BLaER1 treated with 17β-estradiol and CSF1 and Interleukin-3, amounts not matched to agents 10 nM and 100 nM (cell line): ENCODE measurements at regions not wholly inside any gene's neighbourhood (a gene's known extent, or its start where the extent isn't known, plus 50 kb on each side); places are given as distances from the start of the nearest gene placed in this dataset.

Source experiments
- H3K27ac ChIP-seq, 11 experiments: shearing (Covaris generic); formaldehyde crosslinking; 2 replicates each; pipeline ENCODE4 v1.8.1; 2022
- H3K27me3 ChIP-seq, 11 experiments: shearing (Covaris generic); formaldehyde crosslinking; 2 replicates each; pipeline ENCODE4 v1.8.1; 2022
- H3K36me3 ChIP-seq, 11 experiments: shearing (Covaris generic); formaldehyde crosslinking; 2 replicates each; pipeline ENCODE4 v1.8.1; 2022
- H3K4me1 ChIP-seq, 10 experiments: shearing (Covaris generic); formaldehyde crosslinking; 2 replicates each; pipeline ENCODE4 v1.8.1; 2022
- H3K4me2 ChIP-seq, 11 experiments: shearing (Covaris generic); formaldehyde crosslinking; 2 replicates each; pipeline ENCODE4 v1.8.1; 2022
- H3K4me3 ChIP-seq, 10 experiments: shearing (Covaris generic); formaldehyde crosslinking; 2 replicates each; pipeline ENCODE4 v1.8.1; 2022
- H3K9ac ChIP-seq, 11 experiments: shearing (Covaris generic); formaldehyde crosslinking; 2 replicates each; pipeline ENCODE4 v1.8.1; 2022
- H3K9me3 ChIP-seq, 11 experiments: shearing (Covaris generic); formaldehyde crosslinking; replicated peaks in 1 of 11; 2 replicates each; pipeline ENCODE4 v1.8.1; 2022
- H4K20me1 ChIP-seq, 11 experiments: shearing (Covaris generic); formaldehyde crosslinking; 2 replicates each; pipeline ENCODE4 v1.8.1; 2022
- Cebpa-rat ChIP-seq, 11 experiments: shearing (Covaris generic); IDR thresholded peaks; 2 replicates each; pipeline ENCODE4 v1.8.1; 2022

DNA sequence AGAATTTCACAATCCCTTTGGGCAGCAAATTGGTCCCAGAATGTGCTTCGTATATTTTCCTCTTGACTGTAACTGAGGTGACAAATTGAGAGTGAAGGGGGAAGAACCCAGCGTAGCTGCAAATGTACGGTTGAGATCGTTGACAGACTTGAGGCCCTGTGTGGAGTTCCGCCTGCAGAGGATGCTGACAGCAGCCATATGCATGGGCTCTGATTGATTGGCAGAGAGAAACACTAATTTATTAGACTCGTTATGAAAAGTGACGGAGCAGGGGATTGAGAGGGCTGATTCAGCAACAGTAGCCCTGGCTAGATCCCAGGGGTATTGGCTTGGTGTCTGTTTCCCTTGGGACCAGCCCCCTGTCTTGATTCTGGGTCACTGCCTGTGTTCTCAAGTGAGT lies 930.1 kb upstream of the EEF2KMT start:
- Histone ChIP-seq H3K4me3 (no peak overlapping the region), H4K20me1 (no peaks in the 10 kb centered on the region), H3K9me3 (no peaks in the 10 kb centered on the region), H3K27ac (no peak overlapping the region), H3K9ac (no peak overlapping the region), H3K36me3 (no peaks in the 10 kb centered on the region), H3K27me3 (no peaks in the 10 kb centered on the region), H3K4me2 (no peak overlapping the region), H3K4me1 (peaks cover 0 to 12% (median 7%) of the 10 kb centered on the region in 10 experiments; a peak in 7 of 20 replicates)
- no peak for TF ChIP-seq Cebpa-rat (IDR thresholded peaks at IDR 0.05)

DNA sequence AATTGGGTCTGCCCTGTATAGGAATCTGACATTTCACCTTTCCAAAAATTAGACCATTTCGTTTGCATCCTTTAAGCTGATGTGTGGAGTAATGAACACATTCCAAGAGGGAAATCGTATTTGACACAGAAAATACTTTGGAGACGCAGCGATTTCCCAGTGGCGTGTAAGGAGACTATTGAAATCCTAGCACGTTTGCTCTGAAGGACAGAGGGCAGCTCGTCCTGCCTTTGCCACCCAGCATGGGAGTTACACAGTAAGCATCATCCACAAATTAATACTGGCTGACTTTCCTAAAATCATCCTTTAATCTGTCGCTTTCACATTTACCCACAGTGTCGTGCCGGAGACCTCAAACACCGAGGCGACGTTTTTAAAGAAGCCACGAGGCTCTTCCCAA lies 925.9 kb upstream of the EEF2KMT start:
- no peak overlapping the region for H3K9ac ChIP-seq
- peaks cover 0 to 12% (median 7%) of the 10 kb centered on the region in 10 experiments; a peak in 7 of 20 replicates for H3K4me1 ChIP-seq
- no peak overlapping the region for H3K27ac ChIP-seq
- no peaks in the 10 kb centered on the region for H4K20me1 ChIP-seq
- H3K36me3 ChIP-seq: no peaks in the 10 kb centered on the region
- no peak overlapping the region for H3K4me2 ChIP-seq
- H3K27me3 ChIP-seq: no peaks in the 10 kb centered on the region
- no peak overlapping the region for H3K4me3 ChIP-seq
- peaks cover 0 to 3% (median 0%) of the 10 kb centered on the region in 11 experiments; a peak in 1 of 22 replicates for H3K9me3 ChIP-seq
- no peak for TF ChIP-seq Cebpa-rat (IDR thresholded peaks at IDR 0.05)

DNA sequence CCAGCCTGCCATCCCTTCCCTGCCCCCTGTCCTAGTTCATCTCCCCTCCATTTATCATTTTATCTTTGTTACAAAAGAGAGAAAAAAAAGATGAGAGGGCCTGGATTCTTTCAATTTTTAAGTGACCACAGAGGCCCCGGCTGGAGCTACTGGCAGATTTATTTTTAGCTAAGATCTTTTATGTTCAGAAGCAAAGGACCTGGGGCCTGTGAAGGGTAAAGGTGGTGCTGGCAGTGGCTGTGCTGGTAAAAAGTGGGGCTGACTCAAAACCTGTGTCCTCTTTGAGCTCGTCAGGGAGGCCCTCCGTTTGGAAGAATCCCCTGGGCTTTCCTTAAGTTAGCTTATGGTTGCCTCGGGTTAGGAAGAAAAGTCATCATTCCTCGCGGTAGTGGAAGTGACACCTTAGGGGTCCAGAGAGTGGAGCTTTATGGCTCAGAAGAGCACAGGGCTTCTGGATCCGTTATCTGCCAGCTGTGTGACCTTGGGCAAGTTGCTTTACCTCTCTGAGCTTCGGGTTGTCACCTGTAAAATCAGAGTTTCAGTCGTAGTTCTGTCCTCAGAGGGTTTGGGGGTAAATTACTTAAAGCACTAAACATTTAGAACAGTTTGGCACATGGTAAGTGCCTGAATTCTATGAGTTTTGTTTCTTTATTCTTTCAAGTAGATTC lies 923.8 kb upstream of the EEF2KMT start:
- Histone ChIP-seq H3K9ac (no peak overlapping the region), H3K27ac (no peak overlapping the region), H3K9me3 (peaks cover 0 to 3% (median 0%) of the 10 kb centered on the region in 11 experiments; a peak in 1 of 22 replicates), H3K27me3 (no peaks in the 10 kb centered on the region), H4K20me1 (no peaks in the 10 kb centered on the region; a peak in 1 of 22 replicates), H3K4me3 (no peak overlapping the region), H3K4me2 (no peak overlapping the region), H3K4me1 (peaks cover 0 to 12% (median 7%) of the 10 kb centered on the region in 10 experiments; a peak in 7 of 20 replicates), H3K36me3 (no peaks in the 10 kb centered on the region)
- no peak for TF ChIP-seq Cebpa-rat (IDR thresholded peaks at IDR 0.05)

DNA sequence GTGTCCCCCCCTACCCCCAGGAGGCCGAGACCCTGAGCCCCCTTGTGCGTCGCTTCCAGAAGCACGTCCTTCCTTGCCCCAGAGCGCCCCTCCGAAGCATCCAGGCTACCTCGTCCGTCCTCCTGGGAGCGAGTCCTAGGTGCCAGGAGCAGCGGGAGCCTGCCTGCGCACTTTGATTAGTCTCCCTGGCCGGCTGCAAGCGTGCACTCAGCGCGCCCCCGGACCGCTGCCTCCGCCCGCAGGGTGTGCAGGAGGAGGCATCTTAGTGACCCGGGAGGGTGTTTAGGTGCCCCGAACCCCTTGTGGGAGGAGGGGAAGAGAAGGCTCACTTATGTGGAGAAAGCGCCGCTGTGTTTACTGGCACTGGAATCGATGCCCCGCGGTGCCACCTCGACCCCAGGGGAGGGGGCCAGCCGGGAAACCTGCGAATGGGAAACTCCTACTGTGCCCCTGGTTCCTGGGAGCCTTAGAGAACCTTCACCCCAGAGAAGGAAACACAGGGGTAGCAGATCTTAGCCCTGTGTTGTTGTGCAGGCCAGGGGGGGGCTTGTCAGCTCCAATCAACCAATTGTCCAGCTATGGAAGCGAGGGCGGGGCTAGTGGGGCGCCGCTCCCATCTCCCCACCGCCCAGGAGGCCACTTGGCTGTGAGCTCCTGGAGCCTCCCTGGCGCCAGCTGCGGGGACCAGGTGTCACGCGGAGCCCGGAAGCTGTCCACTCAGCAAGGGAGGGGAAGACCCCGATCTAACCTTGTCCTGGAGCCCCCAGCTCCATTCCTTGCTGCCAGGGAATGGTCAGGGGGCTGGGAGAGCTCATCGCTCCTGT lies 922.8 kb upstream of the EEF2KMT start:
- no peak overlapping the region for H3K4me3 ChIP-seq
- no peaks in the 10 kb centered on the region; a peak in 1 of 22 replicates for H4K20me1 ChIP-seq
- no peak overlapping the region for H3K27ac ChIP-seq
- H3K36me3 ChIP-seq: no peaks in the 10 kb centered on the region
- peaks cover 0 to 3% (median 0%) of the 10 kb centered on the region in 11 experiments; a peak in 1 of 22 replicates for H3K9me3 ChIP-seq
- no peak overlapping the region for H3K9ac ChIP-seq
- no peak overlapping the region for H3K4me2 ChIP-seq
- H3K4me1 ChIP-seq: peaks cover 0 to 8% (median 5%) of the 10 kb centered on the region in 10 experiments; a peak in 7 of 20 replicates
- no peaks in the 10 kb centered on the region for H3K27me3 ChIP-seq
- no peak for TF ChIP-seq Cebpa-rat (IDR thresholded peaks at IDR 0.05)

DNA sequence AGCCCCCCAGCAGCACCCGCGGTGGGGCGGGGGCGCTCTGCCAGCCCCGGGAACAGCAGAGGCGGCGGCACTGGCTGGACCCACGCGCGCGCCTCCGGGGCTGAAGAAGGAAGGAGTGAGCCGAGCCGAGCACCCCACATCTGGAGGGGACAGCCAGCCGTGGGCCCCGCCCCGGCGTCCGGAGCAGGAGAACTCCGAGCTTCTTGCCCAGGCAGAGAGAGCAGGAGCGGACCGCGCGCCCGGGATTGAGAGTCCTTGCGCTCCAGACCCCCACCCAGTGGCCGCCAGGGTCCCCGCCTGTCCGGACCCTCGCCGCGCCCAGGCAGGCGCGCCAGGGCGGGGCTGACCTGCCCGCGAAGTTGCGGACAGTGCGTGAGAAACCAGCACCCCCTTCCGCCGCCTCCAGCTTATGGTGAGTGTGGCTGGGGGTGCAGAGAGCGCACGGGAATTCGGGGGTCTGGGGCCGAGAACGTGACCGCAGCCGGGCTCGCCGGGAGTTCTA lies 921.9 kb upstream of the EEF2KMT start:
- Histone ChIP-seq H3K4me3 (no peak overlapping the region), H3K9me3 (peaks cover 0 to 3% (median 0%) of the 10 kb centered on the region in 11 experiments; a peak in 1 of 22 replicates), H3K4me2 (no peak overlapping the region), H3K4me1 (no peaks in the 10 kb centered on the region; a peak in 2 of 20 replicates), H4K20me1 (no peaks in the 10 kb centered on the region; a peak in 1 of 22 replicates), H3K9ac (no peak overlapping the region), H3K27ac (no peak overlapping the region), H3K27me3 (no peaks in the 10 kb centered on the region), H3K36me3 (no peaks in the 10 kb centered on the region)
- TF ChIP-seq Cebpa-rat (IDR thresholded peaks at IDR 0.05): no peak

DNA sequence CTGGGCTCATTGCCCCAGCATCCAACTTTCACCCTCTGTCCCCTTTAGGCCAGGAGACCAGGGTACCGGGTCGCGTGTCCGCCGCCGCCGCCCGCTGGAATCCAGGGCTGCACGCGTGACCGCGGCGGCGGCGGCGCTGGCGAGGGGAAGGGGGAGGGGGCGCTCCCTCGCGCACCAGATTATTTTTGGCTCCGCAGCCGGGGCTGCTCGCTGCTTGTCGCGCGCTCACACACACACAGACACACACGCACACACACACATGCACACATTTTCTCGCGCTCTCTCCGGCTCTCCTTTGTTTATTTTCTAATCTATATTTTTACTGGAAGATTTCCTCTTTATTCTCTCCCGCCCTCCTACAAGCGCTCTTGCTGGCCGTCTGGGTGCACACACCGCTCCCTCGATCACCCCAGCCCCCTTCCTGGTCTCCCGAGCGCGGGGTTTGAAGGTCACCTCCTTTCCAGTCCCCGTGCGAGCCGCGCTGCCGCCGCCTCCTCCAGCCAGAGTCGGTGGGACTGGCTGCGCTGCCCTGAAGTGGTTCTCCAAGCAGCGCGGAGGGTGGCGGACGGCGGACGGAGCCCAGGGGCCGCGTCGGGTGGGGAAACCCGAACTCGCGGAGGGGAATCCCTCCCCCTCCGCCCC lies 921.4 kb upstream of the EEF2KMT start:
- no peaks in the 10 kb centered on the region for H3K4me1 ChIP-seq
- H3K9me3 ChIP-seq: peaks cover 0 to 3% (median 0%) of the 10 kb centered on the region in 11 experiments; a peak in 1 of 22 replicates
- H3K27me3 ChIP-seq: no peaks in the 10 kb centered on the region

DNA sequence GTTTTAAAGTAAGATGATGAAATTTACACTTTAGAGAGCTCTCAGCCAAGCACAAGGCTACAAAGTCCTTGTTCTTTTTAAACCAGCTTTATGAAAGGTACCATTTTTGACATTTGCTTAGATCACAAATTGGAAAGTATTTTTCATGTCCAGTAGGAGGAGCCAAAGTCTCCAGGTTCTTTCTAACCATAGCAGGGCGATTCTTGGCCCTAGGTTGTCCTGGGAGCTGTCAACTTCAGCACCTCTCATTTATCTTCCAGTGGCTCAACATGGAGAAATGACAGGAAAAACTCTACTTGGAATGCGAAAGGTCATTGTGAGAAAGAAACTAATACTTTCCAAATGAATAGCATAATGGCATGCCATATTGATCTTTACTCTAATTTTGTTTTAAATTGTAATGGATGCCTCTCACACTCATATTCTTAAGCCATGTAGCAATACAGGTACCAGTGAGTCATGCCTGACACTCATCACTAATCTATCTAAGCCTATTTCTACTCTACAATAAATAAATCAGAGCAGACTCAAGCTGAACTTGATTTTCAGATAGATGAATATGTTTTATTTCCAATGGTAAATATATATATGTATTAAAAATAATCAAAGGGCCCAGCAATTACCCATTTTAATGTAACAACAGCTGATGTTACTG lies 919.1 kb upstream of the EEF2KMT start:
- peaks cover 0 to 3% (median 0%) of the 10 kb centered on the region in 11 experiments; a peak in 1 of 22 replicates for H3K9me3 ChIP-seq
- TF ChIP-seq Cebpa-rat (IDR thresholded peaks at IDR 0.05): no peak

More for the DNA sequence above, 921.4 kb upstream of the EEF2KMT start:
- no peak overlapping the region for H3K4me3 ChIP-seq
- H3K9ac ChIP-seq: no peak overlapping the region
- H4K20me1 ChIP-seq: no peaks in the 10 kb centered on the region; a peak in 1 of 22 replicates
- TF ChIP-seq Cebpa-rat (IDR thresholded peaks at IDR 0.05): no peak
- no peaks in the 10 kb centered on the region for H3K36me3 ChIP-seq
- H3K4me2 ChIP-seq: no peak overlapping the region
- no peak overlapping the region for H3K27ac ChIP-seq

DNA sequence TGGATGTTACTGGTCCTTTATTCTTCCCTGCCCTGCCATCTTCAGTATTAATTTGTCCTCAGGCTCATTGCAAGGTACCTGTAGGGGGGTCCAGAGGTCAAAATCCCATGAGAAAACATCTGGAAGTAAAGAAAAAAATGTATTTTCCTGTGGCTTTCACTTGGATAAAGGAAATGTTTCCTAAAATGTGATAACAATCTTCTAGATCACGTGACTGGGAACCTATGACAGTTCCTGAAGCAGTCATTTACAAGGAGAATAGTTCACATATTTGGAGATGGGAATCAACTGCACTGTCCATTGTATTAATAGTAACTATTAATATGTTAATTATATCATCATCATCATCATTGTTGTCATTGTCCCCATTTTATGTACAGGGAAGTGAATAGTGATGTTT lies 915.1 kb upstream of the EEF2KMT start:
- Histone ChIP-seq H3K4me1 (no peaks in the 10 kb centered on the region), H4K20me1 (no peaks in the 10 kb centered on the region; a peak in 1 of 22 replicates), H3K9ac (no peak overlapping the region), H3K36me3 (no peaks in the 10 kb centered on the region), H3K4me3 (no peak overlapping the region), H3K27me3 (no peaks in the 10 kb centered on the region), H3K4me2 (no peak overlapping the region), H3K9me3 (no peaks in the 10 kb centered on the region), H3K27ac (no peak overlapping the region)
- TF ChIP-seq Cebpa-rat (IDR thresholded peaks at IDR 0.05): no peak

More for the DNA sequence above, 919.1 kb upstream of the EEF2KMT start:
- H3K9ac ChIP-seq: no peak overlapping the region
- no peaks in the 10 kb centered on the region; a peak in 1 of 22 replicates for H4K20me1 ChIP-seq
- H3K27me3 ChIP-seq: no peaks in the 10 kb centered on the region
- no peak overlapping the region for H3K4me2 ChIP-seq
- H3K4me3 ChIP-seq: no peak overlapping the region
- no peak overlapping the region for H3K27ac ChIP-seq
- H3K36me3 ChIP-seq: no peaks in the 10 kb centered on the region
- no peaks in the 10 kb centered on the region for H3K4me1 ChIP-seq
